ENCODE measurements at regions not wholly inside any gene's neighbourhood (a gene's known extent, or its start where the extent isn't known, plus 50 kb on each side); places are given as distances from the start of the nearest gene placed in this dataset.

GRCh38 chr4:18234108-18234507, 212.6 kb upstream of the LCORL start:
- intact Hi-C loops (cut with DNase I) = no loop called here
- ATAC-seq (no peak), DNase-seq (ENCODE audit: low spot score) (no peak)

GRCh38 chr4:18231726-18232125, 210.2 kb upstream of the LCORL start:
- DNase-seq (ENCODE audit: low spot score) (no peak), ATAC-seq (no peak)
- intact Hi-C loops (cut with DNase I) = no loop called here

GRCh38 chr4:18227880-18228279, 206.3 kb upstream of the LCORL start:
- ATAC-seq (no peak), DNase-seq (ENCODE audit: low spot score) (no peak)
- intact Hi-C loops (cut with DNase I) = no loop called here

GRCh38 chr4:18214411-18215055, 193.0 kb upstream of the LCORL start:
- ATAC-seq = no peak
- intact Hi-C loops (cut with DNase I) = no loop called here
- no peak for DNase-seq (ENCODE audit: low spot score)

GRCh38 chr4:18213576-18214198, 192.1 kb upstream of the LCORL start:
- DNase-seq (ENCODE audit: low spot score) = no peak
- ATAC-seq = no peak

GRCh38 chr4:18209448-18209847, 187.9 kb upstream of the LCORL start:
- intact Hi-C loops (cut with DNase I) = no loop called here
- ATAC-seq (no peak), DNase-seq (ENCODE audit: low spot score) (no peak)

More at GRCh38 chr4:18213576-18214198, 192.1 kb upstream of the LCORL start:
- intact Hi-C loops (cut with DNase I) = no loop called here

- intact Hi-C loops (cut with DNase I) = no loop called here
- ATAC-seq = no peak
Observed at GRCh38 chr4:18203966-18204365, 182.4 kb upstream of the LCORL start.

GRCh38 chr4:18202486-18202885, 180.9 kb upstream of the LCORL start:
- no peak for DNase-seq (ENCODE audit: low spot score)
- no peak for ATAC-seq
- intact Hi-C loops (cut with DNase I) = no loop called here

More at GRCh38 chr4:18203966-18204365, 182.4 kb upstream of the LCORL start:
- DNase-seq (ENCODE audit: low spot score) = no peak

GRCh38 chr4:18201885-18202284, 180.3 kb upstream of the LCORL start:
- DNase-seq (ENCODE audit: low spot score) (no peak), ATAC-seq (no peak)
- intact Hi-C loops (cut with DNase I) = no loop called here

GRCh38 chr4:18198653-18199052, 177.1 kb upstream of the LCORL start:
- intact Hi-C loops (cut with DNase I) = no loop called here
- ATAC-seq (no peak), DNase-seq (ENCODE audit: low spot score) (no peak)

- intact Hi-C loops (cut with DNase I) = no loop called here
Observed at GRCh38 chr4:18197467-18197866, 175.9 kb upstream of the LCORL start.

GRCh38 chr4:18194278-18194677, 172.7 kb upstream of the LCORL start:
- ATAC-seq = no peak
- intact Hi-C loops (cut with DNase I) = no loop called here

More at GRCh38 chr4:18197467-18197866, 175.9 kb upstream of the LCORL start:
- DNase-seq (ENCODE audit: low spot score) (no peak), ATAC-seq (no peak)

GRCh38 chr4:18192901-18193300, 171.3 kb upstream of the LCORL start:
- DNase-seq (ENCODE audit: low spot score) = no peak
- ATAC-seq = no peak
- intact Hi-C loops (cut with DNase I) = no loop called here

More at GRCh38 chr4:18194278-18194677, 172.7 kb upstream of the LCORL start:
- no peak for DNase-seq (ENCODE audit: low spot score)

GRCh38 chr4:18185491-18185890, 163.9 kb upstream of the LCORL start:
- intact Hi-C loops (cut with DNase I) = no loop called here

GRCh38 chr4:18180892-18181291, 159.3 kb upstream of the LCORL start:
- DNase-seq (ENCODE audit: low spot score) (no peak), ATAC-seq (no peak)
- intact Hi-C loops (cut with DNase I) = no loop called here

More at GRCh38 chr4:18185491-18185890, 163.9 kb upstream of the LCORL start:
- DNase-seq (ENCODE audit: low spot score) (no peak), ATAC-seq (no peak)

- ATAC-seq (no peak), DNase-seq (ENCODE audit: low spot score) (no peak)
- intact Hi-C loops (cut with DNase I) = no loop called here
Observed at GRCh38 chr4:18180122-18180521, 158.6 kb upstream of the LCORL start.

- intact Hi-C loops (cut with DNase I) = no loop called here
- no peak for ATAC-seq
- DNase-seq (ENCODE audit: low spot score) = no peak
Observed at GRCh38 chr4:18171896-18172295, 150.3 kb upstream of the LCORL start.

- no peak for ATAC-seq
- DNase-seq (ENCODE audit: low spot score) = no peak
- intact Hi-C loops (cut with DNase I) = no loop called here
Observed at GRCh38 chr4:18167831-18168230, 146.3 kb upstream of the LCORL start.

GRCh38 chr4:18166925-18167324, 145.4 kb upstream of the LCORL start:
- DNase-seq (ENCODE audit: low spot score) (no peak), ATAC-seq (no peak)
- intact Hi-C loops (cut with DNase I) = no loop called here

GRCh38 chr4:18162453-18162852, 140.9 kb upstream of the LCORL start:
- ATAC-seq = no peak
- intact Hi-C loops (cut with DNase I) = no loop called here

More at GRCh38 chr4:18162453-18162852, 140.9 kb upstream of the LCORL start:
- DNase-seq (ENCODE audit: low spot score) = no peak
